Lower leg skin (tissue), 4 donors: ENCODE measurements at regions not wholly inside any gene's neighbourhood (a gene's known extent, or its start where the extent isn't known, plus 50 kb on each side); places are given as distances from the start of the nearest gene placed in this dataset.

Source experiments
- DNase-seq, 2 donors: peaks; one replicate each; pipeline ENCODE4 v3.0.0-alpha.2; 2019; ENCODE audit warnings: low spot score in 2 of 2
- H3K4me3 ChIP-seq: fragments of 200-600 bp; sonication (generic); 2 replicates; pipeline ENCODE4 v1.5.1; 2017; ENCODE audit warnings: mild to moderate bottlenecking, low read depth; ENCODE audit not compliant: poor library complexity, severe bottlenecking
- CTCF ChIP-seq, 3 donors: fragments of 450-650 bp; IDR thresholded peaks; one replicate each; pipeline ENCODE4 v1.5.1; 2016; ENCODE audit warnings: antibody characterized with exemption in 3 of 3, mild to moderate bottlenecking in 3 of 3, moderate library complexity in 2 of 3
- POLR2A ChIP-seq, 2 donors: fragments of 450-650 bp; IDR thresholded peaks; one replicate each; pipeline ENCODE4 v1.6.1; 2016 to 2017; ENCODE audit warnings: antibody characterized with exemption in 2 of 2, mild to moderate bottlenecking in 1 of 2, moderate library complexity in 1 of 2
- WGBS, 2 donors: methylation state at CpG; one replicate each; pipeline ENCODE4 v1.1.5; 2018; 5-methylcytosine and 5-hydroxymethylcytosine counted together
- intact Hi-C: fragments of 100-400 bp; cut with DNase I; formaldehyde crosslinking; loops from one replicate; pipeline ENCODE4 v1.15.0; 2023; ENCODE audit warnings: low total_unique reads

DNA sequence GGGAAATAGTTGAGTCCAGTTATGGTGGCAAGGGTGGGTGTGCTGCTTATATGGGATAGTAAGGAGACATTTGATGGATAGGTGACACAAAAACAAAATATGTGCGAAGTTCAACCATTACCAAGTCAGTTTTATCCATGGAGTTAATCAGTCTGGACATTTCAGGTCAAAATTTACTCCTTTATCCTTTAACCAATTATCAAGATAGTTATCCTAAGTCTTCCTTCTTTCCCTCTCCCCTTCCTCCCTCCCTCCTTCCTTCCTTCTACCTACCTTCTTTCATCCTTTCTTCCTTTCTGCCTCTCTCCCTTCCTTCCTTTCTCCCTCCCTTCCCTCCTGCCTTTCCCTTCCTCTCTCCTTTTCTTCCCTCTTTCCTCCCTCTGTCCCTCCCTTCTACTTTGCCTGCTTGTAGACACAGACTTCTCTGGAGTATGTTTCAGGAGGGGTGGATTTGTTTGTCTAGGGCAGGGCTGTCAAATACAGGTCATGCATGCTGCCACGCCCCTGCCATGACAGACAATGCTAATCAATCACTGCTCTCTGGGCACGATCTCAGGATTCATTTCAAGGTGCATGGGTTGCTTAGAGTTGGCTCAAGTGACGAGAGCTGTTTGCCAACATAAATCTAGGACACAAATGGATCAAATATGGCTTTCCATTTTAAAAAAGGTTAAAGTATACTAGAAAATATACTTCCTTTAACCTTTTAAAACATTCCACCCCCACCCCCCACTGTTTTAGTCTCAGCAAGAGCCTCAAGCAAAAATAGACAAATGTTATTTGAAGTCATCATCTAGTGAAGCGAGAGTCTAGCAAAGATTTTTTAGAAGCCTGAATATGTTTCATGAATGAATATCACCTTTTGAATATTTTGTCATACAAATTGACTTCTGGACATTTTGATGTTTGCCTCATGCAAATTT, 281.6 kb upstream of the CITED2 start:
- TF ChIP-seq POLR2A (IDR thresholded peaks at IDR 0.05), result no peak
- no peak for DNase-seq
- WGBS, 2 donors, result 52 to 65% methylated on average over 5 of the region's 5 CpGs
- no peak overlapping the region for H3K4me3 ChIP-seq
- intact Hi-C loops, result no loop called here

DNA sequence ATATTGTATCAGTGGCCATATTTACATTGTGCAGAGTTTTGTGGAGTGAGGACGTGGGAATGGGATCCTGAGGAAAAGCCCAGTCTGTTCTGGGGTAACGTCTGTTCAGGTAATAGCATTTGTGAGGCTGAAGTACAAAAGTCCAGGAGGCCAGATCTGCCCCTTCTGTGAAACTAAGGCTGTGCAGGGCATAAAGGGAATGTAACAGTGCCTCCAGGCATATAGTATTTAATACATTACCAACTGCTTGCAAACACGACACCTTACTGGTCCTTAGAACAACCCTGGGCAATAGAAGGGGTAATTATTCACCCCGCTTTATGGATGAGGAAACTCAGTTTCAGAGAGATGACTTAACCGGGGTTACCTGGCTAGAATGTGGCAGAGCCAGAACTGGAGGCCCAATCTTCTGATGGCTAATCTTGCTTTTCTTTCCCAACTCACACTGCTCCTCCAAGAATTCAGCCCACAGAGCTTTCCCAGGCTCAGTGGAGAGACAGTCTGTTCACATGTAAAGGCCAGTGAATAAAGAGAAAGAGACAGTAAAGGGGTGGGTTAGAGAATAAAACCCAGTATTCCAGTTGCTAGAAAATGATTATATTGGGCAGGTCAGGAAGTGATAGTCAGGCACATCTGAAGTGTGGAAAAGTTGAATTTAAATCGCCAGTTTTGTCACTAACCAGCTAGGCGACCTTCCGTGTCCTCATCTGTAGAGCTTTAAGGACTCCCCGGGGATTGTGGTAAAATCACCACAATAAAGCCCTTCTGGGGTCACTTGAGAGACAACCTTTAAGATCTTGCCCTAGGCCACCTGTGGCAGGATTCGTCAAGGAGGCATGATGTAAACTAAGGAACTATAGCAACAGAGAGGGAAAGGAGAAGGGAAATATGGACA, 280.7 kb upstream of the CITED2 start:
- intact Hi-C loops, result no loop called here
- DNase-seq, result no peak
- no peak overlapping the region for H3K4me3 ChIP-seq

DNA sequence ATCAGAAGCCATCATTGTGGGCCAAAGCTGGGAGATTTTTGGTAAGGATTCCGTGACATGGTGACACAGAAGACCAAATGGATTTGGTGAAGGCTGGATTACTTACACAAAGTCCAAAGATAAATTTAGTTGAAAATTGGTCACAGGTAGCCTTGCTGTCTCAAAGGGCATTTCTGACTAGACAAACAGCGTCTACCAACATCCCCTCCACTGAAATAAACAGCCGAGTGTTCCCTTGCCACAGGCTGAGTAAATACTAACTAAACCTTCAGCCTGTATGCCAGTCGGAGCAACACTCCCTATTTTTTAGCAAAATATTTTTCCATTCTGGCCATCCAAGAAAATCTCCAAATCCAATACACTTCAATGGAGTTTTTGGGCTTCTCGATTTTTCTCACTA, 279.9 kb upstream of the CITED2 start:
- intact Hi-C loops, result no loop called here
- no peak for DNase-seq
- H3K4me3 ChIP-seq, result no peak overlapping the region
- TF ChIP-seq CTCF (IDR thresholded peaks at IDR 0.05) (no peak), POLR2A (IDR thresholded peaks at IDR 0.05) (no peak)
- WGBS, 2 donors, result 87 to 92% methylated on average over 5 of the region's 5 CpGs

More for the DNA sequence above, 280.7 kb upstream of the CITED2 start:
- TF ChIP-seq CTCF (IDR thresholded peaks at IDR 0.05) (no peak), POLR2A (IDR thresholded peaks at IDR 0.05) (no peak)
- 79 to 80% methylated on average over 10 of the region's 10 CpGs for WGBS, 2 donors

DNA sequence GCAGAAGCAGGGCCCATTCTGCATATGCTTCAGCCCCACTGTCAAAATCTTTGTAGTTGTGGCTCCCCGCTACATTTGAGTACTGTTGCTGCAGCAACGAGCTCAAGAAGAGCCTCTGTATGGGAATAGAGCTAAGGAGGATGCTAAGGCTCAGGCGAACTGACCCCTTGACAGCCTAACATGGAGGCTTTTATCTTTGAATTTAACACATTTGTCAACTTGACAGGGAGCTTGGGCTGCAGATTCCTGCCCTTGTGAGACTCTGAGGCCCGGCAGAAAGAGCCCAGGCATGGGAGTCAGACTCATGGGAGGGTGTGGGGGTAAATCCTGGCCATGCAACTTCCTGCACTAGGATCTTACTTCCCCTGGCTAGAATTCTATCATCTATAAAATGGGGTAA, 278.7 kb upstream of the CITED2 start:
- H3K4me3 ChIP-seq, result no peak overlapping the region
- WGBS, 2 donors, result 84 to 86% methylated on average over 4 of the region's 4 CpGs
- TF ChIP-seq POLR2A (IDR thresholded peaks at IDR 0.05) (no peak), CTCF (IDR thresholded peaks at IDR 0.05) (no peak)
- no peak for DNase-seq
- intact Hi-C loops, result no loop called here

GRCh38 chr6:139650941-139651340, 276.5 kb upstream of the CITED2 start:
- 70 to 77% methylated on average over 5 of the region's 5 CpGs for WGBS, 2 donors
- intact Hi-C loops, result no loop called here
- TF ChIP-seq CTCF (IDR thresholded peaks at IDR 0.05) (no peak), POLR2A (IDR thresholded peaks at IDR 0.05) (no peak)
- no peak for DNase-seq
- no peak overlapping the region for H3K4me3 ChIP-seq

- no peak for DNase-seq
- 76 to 78% methylated on average over 3 of the region's 3 CpGs for WGBS, 2 donors
- intact Hi-C loops, result no loop called here
- no peak overlapping the region for H3K4me3 ChIP-seq
- no peak for TF ChIP-seq CTCF (IDR thresholded peaks at IDR 0.05)
- no peak for TF ChIP-seq POLR2A (IDR thresholded peaks at IDR 0.05)
These were observed 275.3 kb upstream of the CITED2 start for GRCh38 chr6:139649732-139650131.
